Astrocyte (in vitro differentiated cells and primary cell): ENCODE measurements at regions not wholly inside any gene's neighbourhood (a gene's known extent, or its start where the extent isn't known, plus 50 kb on each side); places are given as distances from the start of the nearest gene placed in this dataset.
"Not testable (repeated sequence)": the region's sequence is repeated elsewhere in the genome, so short reads cannot be mapped to it uniquely, and the experiment has no call there.

ENCODE experiments used
- DNase-seq: peaks from one replicate; pipeline ENCODE4 v3.0.0-alpha.2; 2010; ENCODE audit warnings: low read depth
- FAIRE-seq: peaks from 2 replicates; lab custom pipeline; 2011; peaks lifted over from hg19 to GRCh38; lab: Jason Lieb, UNC
- H2AFZ ChIP-seq: 2 replicates; pipeline ENCODE4 v1.6.0; 2012; ENCODE audit warnings: low read depth, low read length, inconsistent platforms
- H3K27ac ChIP-seq: 2 replicates; pipeline ENCODE4 v1.5.1; 2011; ENCODE audit warnings: low read depth, low read length, inconsistent platforms
- H3K27me3 ChIP-seq: 2 replicates; pipeline ENCODE4 v1.6.0; 2011; ENCODE audit warnings: low read length, inconsistent platforms; ENCODE audit not compliant: insufficient read depth
- H3K36me3 ChIP-seq: 2 replicates; pipeline ENCODE4 v1.5.1; 2011; ENCODE audit warnings: low read length, inconsistent platforms; ENCODE audit not compliant: insufficient read depth
- H3K4me1 ChIP-seq: 2 replicates; pipeline ENCODE4 v1.5.1; 2011; ENCODE audit warnings: low read length, inconsistent platforms; ENCODE audit not compliant: insufficient read depth
- H3K4me2 ChIP-seq: 2 replicates; pipeline ENCODE4 v1.6.0; 2012; ENCODE audit warnings: low read length, inconsistent platforms
- H3K4me3 ChIP-seq: 2 replicates; pipeline ENCODE4 v1.5.1; 2011; ENCODE audit warnings: low read depth, mild to moderate bottlenecking, low read length, inconsistent platforms; ENCODE audit not compliant: insufficient read depth
- H3K79me2 ChIP-seq: 2 replicates; pipeline ENCODE4 v1.6.0; 2012; ENCODE audit warnings: mild to moderate bottlenecking, low read length, inconsistent platforms; ENCODE audit not compliant: insufficient read depth
- H3K9ac ChIP-seq: 2 replicates; pipeline ENCODE4 v1.6.0; 2012; ENCODE audit warnings: mild to moderate bottlenecking, low read length, inconsistent platforms
- H3K9me3 ChIP-seq: 2 replicates; pipeline ENCODE4 v1.5.1; 2012; ENCODE audit warnings: low read depth, mild to moderate bottlenecking, low read length, inconsistent platforms; ENCODE audit not compliant: insufficient read depth
- H4K20me1 ChIP-seq: 2 replicates; pipeline ENCODE4 v1.6.0; 2012; ENCODE audit warnings: low read length, inconsistent platforms; ENCODE audit not compliant: insufficient read depth
- H3K27ac Mint-ChIP-seq: one replicate; pipeline ENCODE4 v1.8.0; 2021; ENCODE audit warnings: mild to moderate bottlenecking, mixed read lengths; ENCODE audit not compliant: unreplicated experiment
- H3K27me3 Mint-ChIP-seq: one replicate; pipeline ENCODE4 v1.8.0; 2021; ENCODE audit warnings: low read depth, mixed read lengths; ENCODE audit not compliant: unreplicated experiment
- H3K36me3 Mint-ChIP-seq: one replicate; pipeline ENCODE4 v1.8.0; 2021; ENCODE audit warnings: low read depth, mixed read lengths; ENCODE audit not compliant: unreplicated experiment
- H3K4me1 Mint-ChIP-seq: one replicate; pipeline ENCODE4 v1.8.0; 2021; ENCODE audit warnings: low read depth, mixed read lengths; ENCODE audit not compliant: unreplicated experiment
- H3K4me3 Mint-ChIP-seq: one replicate; pipeline ENCODE4 v1.8.0; 2021; ENCODE audit warnings: mild to moderate bottlenecking, moderate library complexity, mixed read lengths; ENCODE audit not compliant: unreplicated experiment
- H3K9me3 Mint-ChIP-seq: one replicate; pipeline ENCODE4 v1.8.0; 2021; ENCODE audit warnings: mild to moderate bottlenecking, mixed read lengths; ENCODE audit not compliant: unreplicated experiment
- EZH2 ChIP-seq: IDR thresholded peaks from 2 replicates; pipeline ENCODE4 v1.6.1; 2012; ENCODE audit warnings: mild to moderate bottlenecking, low read length, inconsistent platforms; ENCODE audit not compliant: insufficient read depth
- TF ChIP-seq, protein P1 (sequence below): IDR thresholded peaks from 2 replicates; pipeline ENCODE4 v1.5.1; 2011; ENCODE audit warnings: low read depth, mild to moderate bottlenecking, inconsistent platforms, low read length, moderate library complexity; ENCODE audit not compliant: insufficient read depth

DNA sequence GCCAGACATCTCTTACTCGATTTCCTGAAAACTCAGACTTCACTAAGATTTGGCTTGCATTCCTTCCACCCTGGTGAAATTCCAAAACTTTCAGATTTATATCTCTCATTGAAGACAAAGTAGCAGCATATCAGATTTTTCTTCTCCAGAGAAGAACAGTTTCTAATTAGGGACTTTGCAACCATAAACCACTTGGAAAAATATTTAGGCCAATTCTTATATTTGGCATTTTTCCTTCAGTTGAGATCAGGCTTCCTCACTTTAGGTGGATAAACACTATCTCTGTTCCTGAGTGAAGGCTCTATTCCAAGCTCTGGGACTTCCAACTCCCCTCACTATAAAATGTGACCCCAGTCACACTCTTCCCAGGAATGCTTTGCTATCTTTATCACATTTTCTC lies 1434.3 kb upstream of the FLRT2 start:
- FAIRE-seq (no peak), DNase-seq (no peak)
- H3K27ac ChIP-seq: no peak overlapping the region
- no peak overlapping the region for H3K4me2 ChIP-seq
- no peaks in the 10 kb centered on the region for H4K20me1 ChIP-seq
- Mint-ChIP-seq H3K9me3 (peaks cover 6% of the 10 kb centered on the region), H3K4me1 (peaks cover 3% of the 10 kb centered on the region), H3K36me3 (peaks cover 2% of the 10 kb centered on the region), H3K4me3 (no peak overlapping the region), H3K27me3 (no peaks in the 10 kb centered on the region), H3K27ac (no peak overlapping the region)
- H3K4me3 ChIP-seq: no peak overlapping the region
- H3K4me1 ChIP-seq: no peaks in the 10 kb centered on the region
- H3K27me3 ChIP-seq: no peaks in the 10 kb centered on the region
- no peaks in the 10 kb centered on the region for H3K9me3 ChIP-seq
- H3K9ac ChIP-seq: no peak overlapping the region
- no peaks in the 10 kb centered on the region for H3K79me2 ChIP-seq
- TF ChIP-seq EZH2: no peak
- TF ChIP-seq, protein P1, sequence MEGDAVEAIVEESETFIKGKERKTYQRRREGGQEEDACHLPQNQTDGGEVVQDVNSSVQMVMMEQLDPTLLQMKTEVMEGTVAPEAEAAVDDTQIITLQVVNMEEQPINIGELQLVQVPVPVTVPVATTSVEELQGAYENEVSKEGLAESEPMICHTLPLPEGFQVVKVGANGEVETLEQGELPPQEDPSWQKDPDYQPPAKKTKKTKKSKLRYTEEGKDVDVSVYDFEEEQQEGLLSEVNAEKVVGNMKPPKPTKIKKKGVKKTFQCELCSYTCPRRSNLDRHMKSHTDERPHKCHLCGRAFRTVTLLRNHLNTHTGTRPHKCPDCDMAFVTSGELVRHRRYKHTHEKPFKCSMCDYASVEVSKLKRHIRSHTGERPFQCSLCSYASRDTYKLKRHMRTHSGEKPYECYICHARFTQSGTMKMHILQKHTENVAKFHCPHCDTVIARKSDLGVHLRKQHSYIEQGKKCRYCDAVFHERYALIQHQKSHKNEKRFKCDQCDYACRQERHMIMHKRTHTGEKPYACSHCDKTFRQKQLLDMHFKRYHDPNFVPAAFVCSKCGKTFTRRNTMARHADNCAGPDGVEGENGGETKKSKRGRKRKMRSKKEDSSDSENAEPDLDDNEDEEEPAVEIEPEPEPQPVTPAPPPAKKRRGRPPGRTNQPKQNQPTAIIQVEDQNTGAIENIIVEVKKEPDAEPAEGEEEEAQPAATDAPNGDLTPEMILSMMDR: no peak
- H3K36me3 ChIP-seq: no peaks in the 10 kb centered on the region
- no peak overlapping the region for H2AFZ ChIP-seq

- TF ChIP-seq, protein P1: no peak
- no peak for TF ChIP-seq EZH2
- FAIRE-seq: no peak
- H3K4me3 Mint-ChIP-seq: no peak overlapping the region
Measured at GRCh38 chr14:84098261-84098660, 1431.7 kb upstream of the FLRT2 start.

GRCh38 chr14:84099560-84099959 lies 1430.4 kb upstream of the FLRT2 start:
- H4K20me1 ChIP-seq, H3K4me2 ChIP-seq, H3K36me3 ChIP-seq, H3K4me3 ChIP-seq, DNase-seq, H3K4me3 Mint-ChIP-seq, H3K27ac ChIP-seq, H3K9ac ChIP-seq, H3K9me3 ChIP-seq, H3K27me3 Mint-ChIP-seq, H3K4me1 ChIP-seq, FAIRE-seq, H3K79me2 ChIP-seq, H3K27ac Mint-ChIP-seq, H3K4me1 Mint-ChIP-seq, H2AFZ ChIP-seq, H3K36me3 Mint-ChIP-seq, H3K27me3 ChIP-seq: not testable (repeated sequence)
- H3K9me3 Mint-ChIP-seq: peaks cover 17% of the 10 kb centered on the region

More at GRCh38 chr14:84098261-84098660, 1431.7 kb upstream of the FLRT2 start:
- Histone ChIP-seq H3K27ac (no peak overlapping the region), H3K9me3 (no peaks in the 10 kb centered on the region), H2AFZ (no peak overlapping the region), H4K20me1 (no peaks in the 10 kb centered on the region), H3K36me3 (no peaks in the 10 kb centered on the region), H3K79me2 (no peaks in the 10 kb centered on the region), H3K4me3 (no peak overlapping the region), H3K4me2 (no peak overlapping the region), H3K4me1 (no peaks in the 10 kb centered on the region), H3K27me3 (no peaks in the 10 kb centered on the region), H3K9ac (no peak overlapping the region)
- H3K9me3 Mint-ChIP-seq: peaks cover 13% of the 10 kb centered on the region
- peaks cover 2% of the 10 kb centered on the region for H3K36me3 Mint-ChIP-seq
- no peak overlapping the region for H3K27ac Mint-ChIP-seq
- H3K4me1 Mint-ChIP-seq: peaks cover 3% of the 10 kb centered on the region
- no peak for DNase-seq
- no peaks in the 10 kb centered on the region for H3K27me3 Mint-ChIP-seq
